ENCODE measurements at regions not wholly inside any gene's neighbourhood (a gene's known extent, or its start where the extent isn't known, plus 50 kb on each side); places are given as distances from the start of the nearest gene placed in this dataset.

- DNase-seq, result no peak
Observed at GRCh38 chr5:21694567-21694966, 1158.6 kb downstream of the CDH12 start.

GRCh38 chr5:21693591-21693990, 1159.6 kb downstream of the CDH12 start:
- no peak for DNase-seq

GRCh38 chr5:21689587-21689986, 1163.6 kb downstream of the CDH12 start:
- no peak for DNase-seq

GRCh38 chr5:21688655-21689054, 1164.5 kb downstream of the CDH12 start:
- no peak for DNase-seq

- DNase-seq, result no peak
Observed at GRCh38 chr5:21687621-21688020, 1165.5 kb downstream of the CDH12 start.

- no peak for DNase-seq
Observed at GRCh38 chr5:21686706-21687105, 1166.4 kb downstream of the CDH12 start.

- DNase-seq, result no peak
Observed at GRCh38 chr5:21685522-21685921, 1167.6 kb downstream of the CDH12 start.

- DNase-seq, result no peak
Observed at GRCh38 chr5:21684992-21685391, 1168.2 kb downstream of the CDH12 start.

- no peak for DNase-seq
Observed at GRCh38 chr5:21681911-21682310, 1171.2 kb downstream of the CDH12 start.

- DNase-seq, result no peak
Observed at GRCh38 chr5:21680641-21681040, 1172.5 kb downstream of the CDH12 start.

GRCh38 chr5:21680196-21680595, 1172.9 kb downstream of the CDH12 start:
- DNase-seq, result no peak

- no peak for DNase-seq
Observed at GRCh38 chr5:21678526-21678925, 1174.6 kb downstream of the CDH12 start.

GRCh38 chr5:21672911-21673310, 1180.2 kb downstream of the CDH12 start:
- DNase-seq, result no peak

- DNase-seq, result no peak
Observed at GRCh38 chr5:21672360-21672759, 1180.8 kb downstream of the CDH12 start.

- DNase-seq, result no peak
Observed at GRCh38 chr5:21665524-21665923, 1187.6 kb downstream of the CDH12 start.

GRCh38 chr5:21663082-21663481, 1190.1 kb downstream of the CDH12 start:
- DNase-seq, result no peak

GRCh38 chr5:21661184-21661583, 1192.0 kb downstream of the CDH12 start:
- DNase-seq, result no peak

GRCh38 chr5:21654556-21654955, 1198.6 kb downstream of the CDH12 start:
- DNase-seq, result no peak

- no peak for DNase-seq
Observed at GRCh38 chr5:21649969-21650368, 1203.2 kb downstream of the CDH12 start.

GRCh38 chr5:21646469-21646868, 1206.7 kb downstream of the CDH12 start:
- DNase-seq, result no peak

GRCh38 chr5:21644032-21644431, 1209.1 kb downstream of the CDH12 start:
- no peak for DNase-seq

GRCh38 chr5:21642312-21642711, 1210.8 kb downstream of the CDH12 start:
- DNase-seq, result no peak

- no peak for DNase-seq
Observed at GRCh38 chr5:21623831-21624230, 1229.3 kb downstream of the CDH12 start.

- DNase-seq, result no peak
Observed at GRCh38 chr5:21615195-21615765, 1237.9 kb downstream of the CDH12 start.

- DNase-seq, result no peak
Observed at GRCh38 chr5:21613971-21614488, 1239.1 kb downstream of the CDH12 start.
